ENCODE measurements at regions not wholly inside any gene's neighbourhood (a gene's known extent, or its start where the extent isn't known, plus 50 kb on each side); places are given as distances from the start of the nearest gene placed in this dataset.

- TF ChIP-seq ZFP30 (CRISPR knock-in tag; IDR thresholded peaks at IDR 0.05) (no peak), PATZ1 (CRISPR knock-in tag; IDR thresholded peaks at IDR 0.05; ENCODE audit: borderline replicate concordance) (no peak), ZFP3 (CRISPR knock-in tag; IDR thresholded peaks at IDR 0.05) (no peak), CREB5 (CRISPR knock-in tag; IDR thresholded peaks at IDR 0.05; ENCODE audit: low read depth) (no peak)
Observed at GRCh38 chr14:41986083-41986645, 379.5 kb downstream of the LRFN5 start.
